ENCODE measurements at regions not wholly inside any gene's neighbourhood (a gene's known extent, or its start where the extent isn't known, plus 50 kb on each side); places are given as distances from the start of the nearest gene placed in this dataset.

DNA sequence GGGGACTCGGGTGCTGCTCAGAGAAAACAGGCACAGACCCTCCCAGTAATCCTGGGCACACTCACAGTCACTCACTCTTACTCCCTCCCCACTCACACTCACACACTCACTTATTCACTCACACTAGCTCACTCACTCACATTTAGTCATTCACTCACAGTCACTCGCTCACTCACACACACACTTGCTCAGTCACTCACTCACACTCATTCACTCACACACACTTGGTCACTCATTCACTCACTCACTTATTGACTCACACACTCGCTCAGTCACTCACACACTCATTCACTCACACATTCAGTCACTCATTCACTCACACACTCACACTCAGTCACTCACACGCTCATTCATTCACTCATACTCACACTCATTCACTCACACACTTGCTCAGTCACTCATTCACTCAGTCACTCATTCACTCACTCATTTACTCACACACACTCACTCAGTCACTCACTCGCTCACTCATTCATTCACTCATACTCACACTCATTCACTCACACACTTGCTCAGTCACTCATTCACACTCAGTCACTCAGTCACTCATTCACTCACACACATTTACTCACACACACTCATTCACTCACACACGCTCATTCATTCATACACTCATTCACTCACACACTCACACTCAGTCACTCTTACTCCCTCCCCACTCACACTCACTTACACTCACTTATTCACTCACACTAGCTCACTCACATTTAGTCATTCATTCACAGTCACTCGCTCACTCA lies 164.2 kb upstream of the C1orf174 start:
- intact Hi-C loops (cut with DNase I) = no loop called here
- Histone ChIP-seq H3K27me3 (no peaks in the 10 kb centered on the region), H3K27ac (no peak overlapping the region), H3K36me3 (no peaks in the 10 kb centered on the region), H3K9me3 (no peaks in the 10 kb centered on the region), H3K4me3 (replicated peaks in 1 of 3) (no peak overlapping the region), H3K4me1 (no peaks in the 10 kb centered on the region)
- 74 to 92% methylated on average over 7 of the region's 7 CpGs for WGBS, 2 donors
- TF ChIP-seq, protein P1, sequence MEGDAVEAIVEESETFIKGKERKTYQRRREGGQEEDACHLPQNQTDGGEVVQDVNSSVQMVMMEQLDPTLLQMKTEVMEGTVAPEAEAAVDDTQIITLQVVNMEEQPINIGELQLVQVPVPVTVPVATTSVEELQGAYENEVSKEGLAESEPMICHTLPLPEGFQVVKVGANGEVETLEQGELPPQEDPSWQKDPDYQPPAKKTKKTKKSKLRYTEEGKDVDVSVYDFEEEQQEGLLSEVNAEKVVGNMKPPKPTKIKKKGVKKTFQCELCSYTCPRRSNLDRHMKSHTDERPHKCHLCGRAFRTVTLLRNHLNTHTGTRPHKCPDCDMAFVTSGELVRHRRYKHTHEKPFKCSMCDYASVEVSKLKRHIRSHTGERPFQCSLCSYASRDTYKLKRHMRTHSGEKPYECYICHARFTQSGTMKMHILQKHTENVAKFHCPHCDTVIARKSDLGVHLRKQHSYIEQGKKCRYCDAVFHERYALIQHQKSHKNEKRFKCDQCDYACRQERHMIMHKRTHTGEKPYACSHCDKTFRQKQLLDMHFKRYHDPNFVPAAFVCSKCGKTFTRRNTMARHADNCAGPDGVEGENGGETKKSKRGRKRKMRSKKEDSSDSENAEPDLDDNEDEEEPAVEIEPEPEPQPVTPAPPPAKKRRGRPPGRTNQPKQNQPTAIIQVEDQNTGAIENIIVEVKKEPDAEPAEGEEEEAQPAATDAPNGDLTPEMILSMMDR (IDR thresholded peaks at IDR 0.05) = no peak
- no peak for TF ChIP-seq POLR2A (IDR thresholded peaks at IDR 0.05)
- no peak for DNase-seq

- intact Hi-C loops (cut with DNase I) = no loop called here
- H3K9me3 ChIP-seq = no peaks in the 10 kb centered on the region
- H3K4me1 ChIP-seq = no peaks in the 10 kb centered on the region
- H3K27me3 ChIP-seq = no peaks in the 10 kb centered on the region
- no peak for DNase-seq
- no peak for TF ChIP-seq POLR2A (IDR thresholded peaks at IDR 0.05)
- TF ChIP-seq, protein P1 (IDR thresholded peaks at IDR 0.05) = no peak
- 88 to 97% methylated on average over 3 of the region's 3 CpGs for WGBS, 2 donors
- no peak overlapping the region for H3K4me3 ChIP-seq (replicated peaks in 1 of 3)
- no peak overlapping the region for H3K27ac ChIP-seq
- H3K36me3 ChIP-seq = no peaks in the 10 kb centered on the region
These were observed 167.0 kb upstream of the C1orf174 start for GRCh38 chr1:4066860-4067599.

- Histone ChIP-seq H3K4me1 (no peaks in the 10 kb centered on the region), H3K36me3 (no peaks in the 10 kb centered on the region), H3K4me3 (replicated peaks in 1 of 3) (no peak overlapping the region), H3K27me3 (no peaks in the 10 kb centered on the region), H3K27ac (no peak overlapping the region), H3K9me3 (no peaks in the 10 kb centered on the region)
- intact Hi-C loops (cut with DNase I) = no loop called here
- TF ChIP-seq, protein P1 (IDR thresholded peaks at IDR 0.05) = no peak
- WGBS, 2 donors = 68 to 75% methylated on average over 8 of the region's 8 CpGs
- no peak for DNase-seq
These were observed 168.0 kb upstream of the C1orf174 start for GRCh38 chr1:4068076-4068475.

- H3K27ac ChIP-seq = no peak overlapping the region
- H3K9me3 ChIP-seq = no peaks in the 10 kb centered on the region
- H3K4me3 ChIP-seq (replicated peaks in 1 of 3) = no peak overlapping the region
- intact Hi-C loops (cut with DNase I) = no loop called here
- TF ChIP-seq POLR2A (IDR thresholded peaks at IDR 0.05) = no peak
- TF ChIP-seq, protein P1 (IDR thresholded peaks at IDR 0.05) = no peak
- WGBS, 2 donors = 45 to 56% methylated on average over 5 to 6 of the region's 6 CpGs
- no peaks in the 10 kb centered on the region for H3K36me3 ChIP-seq
- DNase-seq = no peak
- no peaks in the 10 kb centered on the region for H3K4me1 ChIP-seq
- H3K27me3 ChIP-seq = no peaks in the 10 kb centered on the region
These were observed 171.6 kb upstream of the C1orf174 start for GRCh38 chr1:4071653-4072052.

- Histone ChIP-seq H3K27ac (no peak overlapping the region), H3K9me3 (no peaks in the 10 kb centered on the region), H3K4me1 (no peaks in the 10 kb centered on the region), H3K36me3 (no peaks in the 10 kb centered on the region), H3K4me3 (replicated peaks in 1 of 3) (no peak overlapping the region), H3K27me3 (no peaks in the 10 kb centered on the region)
- intact Hi-C loops (cut with DNase I) = no loop called here
- TF ChIP-seq, protein P1 (IDR thresholded peaks at IDR 0.05) = no peak
- no peak for TF ChIP-seq POLR2A (IDR thresholded peaks at IDR 0.05)
- WGBS, 2 donors = 56 to 67% methylated on average over 14 of the region's 14 CpGs
- no peak for DNase-seq
These were observed 172.5 kb upstream of the C1orf174 start for GRCh38 chr1:4072481-4073153.

Data from thyroid gland (tissue), 4 donors.